A549 (cell line): ENCODE measurements at regions not wholly inside any gene's neighbourhood (a gene's known extent, or its start where the extent isn't known, plus 50 kb on each side); places are given as distances from the start of the nearest gene placed in this dataset.

ENCODE experiments used
- BCL3 ChIP-seq: fragments of >200 bp; sonication (Bioruptor Twin); formaldehyde crosslinking; IDR thresholded peaks from 3 replicates; pipeline ENCODE4 v1.6.1; 2016
- CTCF ChIP-seq: fragments of >200 bp; sonication (Bioruptor Twin); formaldehyde crosslinking; IDR thresholded peaks from 3 replicates; pipeline ENCODE4 v1.5.1; 2016
- EP300 ChIP-seq, 2 experiments: fragments of >200 bp; sonication (Bioruptor Twin); formaldehyde crosslinking; IDR thresholded peaks; 2 replicates in 1 of 2; 3 replicates in 1 of 2; pipeline ENCODE4 v1.6.1; 2016 to 2017
- ESRRA ChIP-seq: fragments of 150-350 bp; IDR thresholded peaks from 2 replicates; pipeline ENCODE4 v1.6.1; 2014; ENCODE audit warnings: mild to moderate bottlenecking, low read length, borderline replicate concordance
- MAX ChIP-seq: IDR thresholded peaks from 2 replicates; pipeline ENCODE4 v1.6.1; 2012
- MAZ ChIP-seq: fragments of 150-350 bp; IDR thresholded peaks from 2 replicates; pipeline ENCODE4 v1.6.1; 2014; ENCODE audit warnings: antibody characterized with exemption, low read depth, low read length, borderline replicate concordance
- POLR2A ChIP-seq: IDR thresholded peaks from 2 replicates; pipeline ENCODE4 v1.6.1; 2012; ENCODE audit warnings: mild to moderate bottlenecking, low read length
- POLR2AphosphoS2 ChIP-seq: conservative IDR thresholded peaks from 2 replicates; pipeline ENCODE4 v1.6.1; 2012; ENCODE audit warnings: low read length, improper control_type of control experiment, inconsistent platforms
- REST ChIP-seq: fragments of 200-600 bp; sonication (generic); IDR thresholded peaks from 2 replicates; pipeline ENCODE4 v1.6.1; 2016; ENCODE audit warnings: antibody characterized with exemption, mild to moderate bottlenecking, moderate library complexity
- SMC3 ChIP-seq: fragments of >200 bp; sonication (Bioruptor Twin); formaldehyde crosslinking; IDR thresholded peaks from 3 replicates; pipeline ENCODE4 v1.6.1; 2018; ENCODE audit warnings: inconsistent platforms
- USF2 ChIP-seq: fragments of 450-650 bp; IDR thresholded peaks from 2 replicates; pipeline ENCODE4 v1.6.1; 2014; ENCODE audit warnings: antibody characterized with exemption
- ZSCAN20 ChIP-seq: fragments of 250-450 bp; sonication (Bioruptor Pico); IDR thresholded peaks from 2 replicates; pipeline ENCODE4 v1.8.0; 2022; ENCODE audit warnings: mild to moderate bottlenecking, moderate library complexity

GRCh38 chr3:13972679-13973379 is 93.0 kb upstream of the WNT7A start:
- no peak for TF ChIP-seq CTCF
- no peak for TF ChIP-seq BCL3
- TF ChIP-seq SMC3, result no peak
- TF ChIP-seq MAX, result no peak
- no peak for TF ChIP-seq REST
- TF ChIP-seq ESRRA, result no peak
- no peak for TF ChIP-seq POLR2A
- no peak for TF ChIP-seq EP300 (IDR thresholded peaks at IDR 0.05)
- no peak for TF ChIP-seq MAZ
- TF ChIP-seq POLR2AphosphoS2, result no peak
- no peak for TF ChIP-seq USF2
- TF ChIP-seq ZSCAN20 (CRISPR knock-in tag), result no peak
